Germinal center (tissue), 1 donor: ENCODE measurements at regions not wholly inside any gene's neighbourhood (a gene's known extent, or its start where the extent isn't known, plus 50 kb on each side); places are given as distances from the start of the nearest gene placed in this dataset.

ENCODE experiments used
- DNase-seq: peaks from one replicate; pipeline ENCODE4 v3.0.0; 2012; ENCODE audit warnings: mixed read lengths, low spot score

DNA sequence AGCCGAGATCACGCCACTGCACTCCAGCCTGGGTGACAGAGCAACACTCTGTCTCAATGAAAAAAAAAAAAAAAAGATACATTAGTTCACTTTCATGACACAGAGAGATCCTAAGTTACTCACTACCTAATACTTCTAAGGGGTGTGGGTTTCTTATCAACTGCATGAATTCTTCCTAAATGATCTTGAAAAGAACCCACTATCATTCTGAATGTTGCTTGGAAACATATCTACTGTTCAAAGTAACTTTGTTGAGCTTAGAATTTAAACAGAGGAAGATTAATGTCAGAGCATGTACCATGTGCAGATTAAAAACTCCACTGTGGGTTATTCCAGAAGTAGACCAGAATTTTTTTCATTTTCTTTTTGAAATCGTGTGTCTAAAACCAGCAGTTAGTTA is 241.5 kb downstream of the LTN1 start:
- DNase-seq: no peak

DNA sequence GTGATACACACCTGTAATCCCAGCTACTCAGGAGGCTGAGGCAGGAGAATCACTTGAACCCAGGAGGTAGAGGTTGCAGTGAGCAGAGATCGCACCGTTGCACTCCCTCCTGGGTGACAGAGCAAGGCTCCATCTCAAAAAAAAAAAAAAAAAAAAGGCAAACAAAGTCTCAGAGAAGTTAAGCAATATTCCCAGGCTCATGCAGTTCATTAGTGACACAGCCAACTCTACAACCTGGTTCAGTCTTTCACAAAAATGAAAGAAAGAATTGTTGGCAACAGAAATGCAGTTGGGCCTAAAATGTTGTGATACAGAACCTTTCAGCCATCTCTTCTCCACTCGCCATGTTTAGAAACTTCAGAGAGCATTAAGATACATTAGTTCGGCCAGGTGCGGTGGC is 242.1 kb downstream of the LTN1 start:
- DNase-seq: no peak

DNA sequence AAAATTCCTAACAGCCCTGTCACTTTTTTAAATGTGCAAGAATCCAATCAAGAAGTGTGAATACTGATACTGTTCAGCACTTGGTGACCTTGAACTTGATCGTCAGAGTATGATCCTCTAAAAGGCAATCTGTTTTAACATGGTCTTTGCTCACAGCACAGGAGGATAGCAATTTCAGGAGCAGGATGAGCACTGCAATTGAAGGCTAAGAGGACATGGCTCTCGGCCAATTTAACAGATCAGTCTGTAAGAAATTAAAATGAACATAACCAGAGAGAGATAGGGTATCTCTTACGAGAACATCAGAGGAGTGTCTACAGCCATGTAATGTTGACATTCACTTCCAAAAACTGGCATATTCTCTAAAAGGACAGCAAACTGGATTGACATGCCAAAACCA is 243.1 kb downstream of the LTN1 start:
- no peak for DNase-seq

DNA sequence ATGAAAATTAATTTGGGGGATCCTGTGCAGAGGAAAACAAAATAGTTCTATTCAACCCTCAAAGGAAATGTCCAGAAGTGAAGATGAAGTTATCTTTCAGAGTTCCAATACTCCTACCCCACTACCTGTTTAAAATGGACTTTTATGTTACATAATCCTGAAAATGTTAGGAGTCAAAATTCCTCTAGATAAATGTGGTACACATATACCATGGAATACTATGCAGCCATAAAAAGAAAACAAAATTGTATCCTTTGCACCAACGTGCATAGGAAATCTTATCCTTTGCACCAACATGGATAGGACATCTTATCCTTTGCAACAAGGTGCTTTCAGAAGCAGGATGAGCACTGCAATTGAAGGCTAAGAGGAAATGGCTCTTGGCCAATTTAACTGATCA is 245.2 kb downstream of the LTN1 start:
- no peak for DNase-seq

DNA sequence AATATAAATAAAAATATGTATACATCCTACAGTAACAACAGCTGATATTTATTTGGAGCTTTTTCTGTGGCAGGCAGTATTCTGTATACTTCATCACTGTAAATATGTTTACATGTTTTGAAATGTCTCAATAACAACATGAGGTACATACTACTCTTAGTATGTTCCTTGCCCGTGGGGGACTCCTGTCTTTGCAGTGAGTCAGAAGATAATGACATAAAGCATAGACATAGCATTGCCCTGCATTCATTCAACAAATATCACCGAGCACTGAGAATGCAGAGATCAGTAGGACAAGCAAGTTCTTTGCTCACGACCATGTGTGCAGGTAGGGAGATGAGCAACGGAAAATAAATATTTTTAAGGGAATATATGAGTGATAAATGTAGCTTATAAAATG is 246.5 kb downstream of the LTN1 start:
- DNase-seq: no peak

DNA sequence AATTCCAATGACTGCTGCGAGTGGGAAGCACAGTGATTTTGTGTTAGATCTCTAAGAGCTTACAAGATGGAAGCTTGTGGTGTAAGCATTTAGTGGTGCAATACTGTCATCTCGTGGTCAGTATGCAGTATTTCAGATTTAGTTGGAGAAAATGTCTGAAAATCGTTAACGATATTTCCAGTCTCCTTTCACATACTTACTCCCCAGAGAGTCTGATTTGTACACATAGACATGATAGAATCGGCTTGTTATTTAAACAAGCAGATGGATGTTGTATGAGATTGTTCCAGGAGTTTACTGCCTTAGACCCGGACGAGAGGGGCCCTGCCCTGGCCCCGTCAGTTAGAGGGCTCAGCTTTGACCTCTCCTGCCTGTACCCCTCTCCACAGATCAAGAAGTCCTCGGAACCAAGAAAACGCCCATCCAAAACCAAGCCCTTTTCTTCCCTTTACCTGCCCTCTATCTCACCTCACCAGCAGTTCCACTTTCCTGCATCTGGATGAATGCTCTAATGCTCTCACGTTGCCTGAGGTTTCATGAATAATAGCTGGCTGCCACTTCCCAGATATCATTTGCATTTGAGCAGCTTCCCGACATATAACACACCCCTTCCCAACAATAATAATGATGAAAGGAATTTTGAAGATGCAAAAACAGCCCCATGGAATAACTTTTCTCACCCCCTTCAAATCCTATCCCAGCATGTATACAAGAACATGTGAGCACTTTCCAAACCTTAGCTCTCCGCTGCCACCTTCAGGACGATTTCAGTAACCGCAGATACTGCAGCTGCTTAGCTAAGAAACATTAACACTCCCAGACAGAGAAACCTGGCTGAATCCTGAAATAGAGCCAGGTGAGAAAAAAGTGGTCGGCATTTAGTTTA is 247.3 kb downstream of the LTN1 start:
- DNase-seq: peak; percentile 45

DNA sequence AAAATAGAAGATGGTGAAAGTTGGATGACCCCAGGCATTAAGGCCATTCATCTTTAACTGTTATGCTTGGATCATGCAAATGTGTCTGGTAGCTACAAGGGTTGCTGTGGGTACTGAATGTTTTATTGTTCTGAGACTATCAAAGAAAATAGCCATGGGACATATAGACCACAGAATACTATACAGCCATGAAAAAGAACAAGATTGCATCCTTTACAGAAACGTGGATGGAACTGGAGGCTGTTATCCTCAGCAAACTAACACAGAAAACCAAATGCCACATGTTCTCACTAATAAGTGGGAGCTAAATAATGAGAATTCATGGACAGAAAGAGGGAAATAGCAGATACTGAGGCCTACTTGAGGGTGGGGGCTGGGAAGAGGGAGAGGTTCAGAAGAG is 249.0 kb downstream of the LTN1 start:
- DNase-seq: no peak

DNA sequence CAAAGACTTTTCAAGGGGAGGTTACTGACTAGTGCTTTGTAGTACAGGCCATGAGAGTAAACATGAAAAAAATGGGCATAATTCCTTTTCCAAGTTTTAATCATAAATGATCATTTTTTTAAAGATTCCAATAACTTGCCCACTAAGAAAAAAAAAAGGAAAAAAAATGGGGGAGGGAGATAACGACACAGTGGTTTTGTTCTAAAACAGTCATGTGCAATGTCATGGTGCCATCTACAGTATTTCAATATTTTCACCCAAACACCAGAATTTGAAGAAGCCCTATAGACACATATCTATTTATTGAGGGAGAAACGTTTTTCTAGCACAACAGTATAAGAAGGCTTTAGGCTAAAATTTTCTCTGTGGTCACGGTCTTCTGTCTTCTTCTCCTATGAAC is 250.2 kb downstream of the LTN1 start:
- DNase-seq: no peak

DNA sequence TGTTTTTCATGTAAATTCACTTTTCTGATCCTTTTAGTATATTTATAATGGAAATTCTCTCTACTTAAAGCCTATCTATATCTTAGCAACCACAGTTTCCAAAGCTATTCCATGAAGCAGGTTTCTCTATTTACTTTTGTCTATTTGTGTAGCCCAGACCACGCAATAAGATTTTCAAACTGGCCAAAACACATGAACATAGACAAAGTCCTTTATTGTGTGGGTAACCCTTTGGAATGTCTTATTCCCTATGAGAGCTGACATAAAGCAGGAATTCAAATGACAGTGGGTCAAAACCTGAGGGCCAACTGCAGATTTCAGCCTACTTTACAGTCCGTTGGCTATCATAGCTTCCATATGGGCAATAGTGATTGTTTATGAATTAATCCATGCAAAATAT is 252.6 kb downstream of the LTN1 start:
- DNase-seq: no peak

DNA sequence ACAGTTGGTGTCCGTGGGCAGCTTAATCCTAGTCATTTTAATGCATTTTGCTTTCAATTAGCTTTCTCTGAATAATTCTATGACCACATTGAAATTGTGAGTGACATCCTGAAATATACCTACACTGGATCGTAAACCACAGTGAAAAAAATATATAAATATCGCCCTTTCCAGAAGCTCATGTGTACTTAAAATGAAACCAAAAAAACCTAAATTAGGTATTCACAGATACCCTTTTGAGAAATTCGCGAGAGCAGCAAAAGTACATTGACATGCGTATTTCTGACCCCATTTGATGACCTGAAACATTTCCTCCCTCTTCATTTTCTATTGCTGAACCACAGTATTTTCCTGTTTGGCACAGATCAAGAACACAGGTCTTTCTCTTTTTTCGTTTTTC is 253.8 kb downstream of the LTN1 start:
- no peak for DNase-seq

DNA sequence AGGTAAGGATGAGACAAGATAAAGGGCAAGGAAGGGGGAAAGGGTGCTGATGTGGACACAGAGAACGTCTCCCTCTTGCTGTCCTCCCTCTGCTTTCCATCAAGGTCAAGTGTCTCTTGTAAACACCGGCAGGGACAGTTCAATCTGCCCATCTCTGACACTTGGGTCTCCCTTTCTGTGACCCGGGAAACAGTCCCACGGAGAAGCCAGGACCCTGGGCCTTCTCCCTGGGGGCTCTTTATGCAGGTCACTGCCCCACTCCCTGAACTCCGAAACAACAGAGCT is 254.3 kb downstream of the LTN1 start:
- DNase-seq: no peak

DNA sequence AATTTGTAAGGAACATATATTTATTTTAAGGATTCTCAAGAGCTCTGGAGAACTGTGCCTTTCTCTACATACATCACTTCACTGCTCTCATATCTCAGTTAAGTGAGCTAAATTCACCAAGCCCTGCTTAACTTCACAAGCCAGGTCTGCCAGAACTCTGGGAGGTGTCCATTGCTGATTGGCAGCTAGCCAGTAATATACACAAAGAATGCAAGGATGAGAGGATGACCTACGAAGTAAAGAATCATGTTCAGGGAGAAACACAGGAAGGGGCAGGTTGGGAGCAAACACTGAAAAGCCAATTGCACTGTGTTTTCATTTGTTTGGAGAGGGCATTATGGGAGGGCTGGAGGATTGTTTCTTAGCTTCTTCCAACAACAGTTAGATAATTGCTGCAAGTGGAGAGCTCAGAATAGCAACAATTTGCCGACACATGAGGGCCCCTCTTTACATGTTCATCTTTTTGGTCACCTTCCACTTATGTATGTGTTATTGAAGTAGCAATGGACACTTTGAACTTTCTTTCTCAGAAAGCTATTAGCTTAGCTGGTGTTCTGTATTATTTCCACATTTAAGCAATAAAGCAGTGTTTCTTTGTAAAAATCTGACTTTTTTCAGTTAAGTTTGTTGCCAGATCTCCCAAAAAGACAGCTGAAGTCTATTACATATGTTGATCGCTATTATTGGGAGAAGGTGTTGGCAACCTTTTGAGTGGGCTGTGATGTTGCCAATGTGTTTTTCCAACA is 254.8 kb downstream of the LTN1 start:
- DNase-seq: no peak

DNA sequence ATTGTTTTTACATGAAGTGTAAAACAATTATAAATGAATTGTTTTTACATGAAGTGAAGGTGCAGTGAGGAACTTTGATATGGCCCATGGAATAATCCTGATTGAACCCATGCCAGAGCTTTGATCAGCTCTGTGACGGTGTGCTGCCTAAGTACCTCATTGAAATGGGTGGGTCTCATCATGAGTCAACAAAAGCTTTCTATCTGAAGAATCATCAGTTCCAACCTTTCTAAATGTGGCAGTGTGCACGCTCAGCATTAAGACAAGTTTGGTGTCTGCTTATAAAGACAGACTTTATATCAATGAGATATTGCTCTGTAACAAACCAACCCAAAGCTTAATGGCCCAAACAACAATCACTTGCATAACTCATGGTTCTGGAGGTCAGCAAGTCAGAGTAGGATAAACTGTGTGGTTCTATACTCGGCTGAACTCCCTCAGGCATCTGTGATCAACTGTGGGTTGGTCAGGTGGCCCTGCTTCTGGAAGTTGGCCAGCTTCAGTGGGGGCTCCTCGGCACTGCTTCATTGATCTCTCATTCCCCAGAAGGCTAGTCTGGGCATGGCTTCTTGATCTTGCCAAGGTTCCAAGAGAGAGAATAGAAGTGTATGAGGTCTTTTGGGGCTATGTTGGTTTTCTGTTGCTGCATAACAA is 258.0 kb downstream of the LTN1 start:
- no peak for DNase-seq

DNA sequence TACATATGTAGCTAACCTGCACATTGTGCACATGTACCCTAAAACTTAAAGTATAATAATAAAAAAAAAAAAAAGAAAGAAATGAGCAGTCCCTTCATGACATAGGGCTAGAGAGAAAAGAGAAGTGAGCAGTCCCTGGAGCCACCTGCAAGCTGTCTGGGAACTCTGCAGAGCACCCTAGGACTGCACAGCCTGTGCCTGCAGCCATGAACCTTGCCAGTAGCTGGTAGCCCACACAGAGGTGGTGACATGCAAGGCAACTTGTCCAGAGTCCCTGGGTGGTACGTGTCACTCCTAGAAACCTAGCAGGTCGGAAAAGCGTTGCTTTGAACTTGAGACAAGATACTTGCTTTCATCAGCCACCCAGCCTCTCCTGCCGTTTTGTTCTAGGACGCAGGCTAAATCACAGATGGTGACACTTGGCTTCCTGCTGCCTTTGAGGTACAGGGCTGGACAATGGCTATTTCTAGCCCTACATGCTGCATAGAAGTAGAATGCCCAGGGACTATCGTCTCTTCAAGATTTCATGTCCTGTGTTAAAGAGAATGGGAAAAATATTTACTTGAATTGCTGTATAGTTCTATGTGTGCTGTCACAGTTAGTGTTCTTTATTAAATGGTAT is 260.9 kb downstream of the LTN1 start:
- peak; percentile 14 for DNase-seq

DNA sequence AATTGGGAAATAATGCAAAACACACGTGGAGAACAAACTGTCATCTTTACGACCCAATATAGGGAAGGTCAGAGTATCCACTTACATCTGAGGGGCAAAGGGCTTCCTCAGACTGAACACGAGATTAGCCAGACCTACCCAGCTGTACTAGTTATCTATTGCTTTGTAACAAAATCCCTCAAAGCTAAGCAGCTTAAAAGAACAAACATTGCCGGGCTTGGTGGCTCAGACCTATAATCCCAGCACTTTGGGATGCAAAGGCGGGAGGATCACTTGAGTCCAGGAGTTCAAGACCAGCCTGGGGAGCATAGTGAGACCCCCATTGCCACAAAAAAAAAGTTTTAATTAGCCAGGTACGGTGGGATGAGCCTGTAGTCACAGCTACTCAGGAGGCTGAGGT is 262.8 kb downstream of the LTN1 start:
- no peak for DNase-seq

DNA sequence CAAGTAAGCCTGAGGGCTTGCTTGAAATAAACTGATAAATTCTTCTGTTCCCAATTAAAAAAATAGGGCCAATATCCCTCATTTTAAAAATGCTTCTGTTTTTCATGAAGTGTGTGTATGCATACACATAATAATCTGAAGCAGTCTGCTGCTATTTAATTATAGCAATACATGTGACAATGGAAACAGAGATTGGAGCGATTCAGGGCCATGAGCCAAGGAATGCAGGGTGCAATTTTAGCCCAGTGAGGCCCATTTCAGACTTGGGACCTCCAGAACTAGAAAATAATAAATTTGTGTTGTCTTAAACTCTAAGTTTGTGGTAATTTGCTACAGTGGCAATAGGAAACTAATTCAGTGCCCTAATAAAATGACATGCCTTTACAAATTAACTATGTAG is 264.9 kb downstream of the LTN1 start:
- no peak for DNase-seq

DNA sequence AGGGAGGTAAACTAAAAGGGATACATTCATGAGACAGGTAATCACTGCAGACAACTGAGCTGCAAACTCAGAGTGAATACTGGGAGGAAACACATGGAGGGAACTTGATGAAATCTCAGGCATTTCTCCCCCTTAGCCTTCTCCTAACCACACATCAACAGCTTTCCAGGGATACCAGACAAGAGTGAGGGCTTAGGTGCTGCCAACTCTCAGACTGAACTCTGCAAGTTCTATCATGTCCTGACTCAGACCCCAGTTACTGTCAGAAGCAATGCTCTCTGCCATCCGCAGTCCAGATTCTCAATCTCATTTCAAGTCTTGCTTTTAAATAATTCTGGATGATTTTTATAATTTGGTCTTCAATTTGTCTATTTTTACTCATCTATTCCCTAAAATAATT is 267.3 kb downstream of the LTN1 start:
- DNase-seq: no peak

DNA sequence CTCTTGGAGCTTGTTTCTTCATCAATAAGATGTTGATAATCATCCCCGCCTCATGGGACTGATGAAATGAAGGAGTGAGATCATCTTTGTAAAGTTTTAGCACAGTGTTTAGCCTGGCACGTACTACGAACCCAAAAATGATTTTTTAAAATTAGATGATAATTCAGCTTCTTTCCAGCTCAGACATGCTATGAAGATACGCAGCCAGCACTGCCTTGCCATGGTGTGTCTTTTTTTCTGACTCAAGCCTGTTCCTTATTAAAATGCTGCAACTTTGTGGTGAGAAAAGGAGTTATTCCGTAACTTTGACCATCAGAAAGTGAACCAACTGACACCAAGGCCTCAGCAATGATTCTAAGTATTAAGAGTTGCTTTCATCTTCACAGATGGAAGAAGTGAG is 269.0 kb downstream of the LTN1 start:
- DNase-seq: no peak

DNA sequence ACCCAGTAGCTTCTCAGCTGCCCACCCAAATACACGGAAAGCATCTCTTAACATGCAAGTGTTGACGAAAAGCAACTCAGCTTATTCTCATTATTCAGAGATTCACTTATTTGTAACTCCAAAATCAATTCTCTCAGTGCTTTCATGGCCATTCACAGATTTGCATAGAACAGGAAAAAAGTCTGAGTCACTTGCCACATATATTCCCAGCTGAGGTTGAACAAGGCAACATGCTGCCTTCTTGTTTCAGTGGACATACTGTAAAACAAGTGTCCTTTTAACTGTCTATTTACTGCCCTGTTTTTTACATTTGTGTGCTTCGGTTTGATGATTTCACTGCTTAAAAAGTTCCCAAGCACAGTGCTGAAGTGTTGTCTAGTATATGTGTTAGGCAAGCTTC is 273.0 kb downstream of the LTN1 start:
- no peak for DNase-seq

DNA sequence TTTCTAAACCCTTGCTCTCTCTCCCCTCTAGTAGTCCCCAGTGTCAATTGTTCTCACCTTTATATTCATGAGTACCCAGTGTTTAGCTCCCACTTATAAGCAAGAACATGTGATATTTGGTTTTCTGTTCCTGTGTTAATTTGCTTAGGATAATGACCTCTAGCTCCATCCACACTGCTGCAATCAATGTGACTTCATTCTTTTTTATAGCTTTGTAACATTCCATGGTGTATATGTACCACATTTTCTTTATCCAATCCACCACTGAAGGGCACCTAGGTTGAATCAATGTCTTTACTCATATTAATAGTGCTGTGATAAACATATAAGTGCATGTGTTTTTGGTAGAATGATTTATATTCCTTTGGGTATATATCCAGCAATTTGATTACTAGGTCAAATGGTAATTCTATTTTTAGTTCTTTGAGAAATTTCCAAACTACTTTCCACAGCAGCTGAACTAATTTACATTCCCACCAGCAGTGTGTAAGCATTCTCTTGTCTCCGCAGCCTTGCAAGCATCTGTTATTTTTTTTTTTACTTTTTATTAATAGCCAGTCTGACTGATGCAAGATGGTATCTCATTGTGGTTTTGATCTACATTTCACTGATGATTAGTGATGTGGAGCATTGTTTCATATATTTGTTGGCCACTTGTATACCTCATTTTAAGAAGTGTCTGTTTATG is 277.8 kb downstream of the LTN1 start:
- DNase-seq: no peak

DNA sequence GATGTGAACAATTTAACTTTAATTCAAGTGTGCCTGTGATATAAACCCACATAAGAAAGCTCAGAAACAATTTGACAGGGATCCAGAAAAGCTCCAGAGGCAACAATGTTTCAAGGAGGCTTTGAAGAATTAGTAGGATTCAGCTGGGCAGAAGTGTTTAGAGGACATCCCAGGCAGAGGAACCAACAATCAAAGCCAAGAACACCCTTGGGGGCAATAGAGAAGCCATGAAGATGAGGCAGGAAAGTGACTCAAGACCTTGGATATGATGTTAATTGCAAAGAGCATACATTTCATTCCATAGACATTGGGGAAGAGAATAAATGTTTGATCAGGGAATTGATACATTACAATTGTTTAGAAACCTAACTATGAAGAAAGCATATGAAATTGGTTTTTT is 280.3 kb downstream of the LTN1 start:
- DNase-seq: no peak

DNA sequence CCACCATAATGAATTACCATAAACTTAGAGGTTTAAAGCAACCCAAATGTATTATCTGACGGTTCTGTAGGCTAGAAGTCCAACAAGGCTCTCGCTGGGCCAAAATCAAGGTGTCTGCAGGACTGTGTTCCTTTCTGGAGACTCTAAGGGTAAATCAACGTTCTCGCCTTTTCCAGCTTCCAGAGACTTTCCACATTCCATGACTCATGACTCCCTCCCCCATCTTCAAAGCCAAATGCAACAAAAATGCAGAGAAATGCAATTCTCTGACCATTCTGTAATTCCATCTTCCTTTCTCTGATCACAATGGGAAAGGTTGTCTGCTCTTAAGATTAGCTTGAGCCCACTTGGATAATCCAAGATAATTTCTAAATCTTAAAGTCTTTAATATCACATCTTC is 287.1 kb downstream of the LTN1 start:
- no peak for DNase-seq
